Fibroblast of skin of abdomen (primary cell): ENCODE measurements at regions not wholly inside any gene's neighbourhood (a gene's known extent, or its start where the extent isn't known, plus 50 kb on each side); places are given as distances from the start of the nearest gene placed in this dataset.
"Not testable (repeated sequence)": the region's sequence is repeated elsewhere in the genome, so short reads cannot be mapped to it uniquely, and the experiment has no call there.

Experiments used
- DNase-seq: peaks from one replicate; pipeline ENCODE4 v3.0.0-alpha.2; 2013

GRCh38 chr10:129184196-129184595, 282.8 kb upstream of the MGMT start:
- DNase-seq: no peak

- no peak for DNase-seq
Measured at GRCh38 chr10:129187331-129187730, 279.7 kb upstream of the MGMT start.

GRCh38 chr10:129191797-129192196, 275.2 kb upstream of the MGMT start:
- no peak for DNase-seq

DNA sequence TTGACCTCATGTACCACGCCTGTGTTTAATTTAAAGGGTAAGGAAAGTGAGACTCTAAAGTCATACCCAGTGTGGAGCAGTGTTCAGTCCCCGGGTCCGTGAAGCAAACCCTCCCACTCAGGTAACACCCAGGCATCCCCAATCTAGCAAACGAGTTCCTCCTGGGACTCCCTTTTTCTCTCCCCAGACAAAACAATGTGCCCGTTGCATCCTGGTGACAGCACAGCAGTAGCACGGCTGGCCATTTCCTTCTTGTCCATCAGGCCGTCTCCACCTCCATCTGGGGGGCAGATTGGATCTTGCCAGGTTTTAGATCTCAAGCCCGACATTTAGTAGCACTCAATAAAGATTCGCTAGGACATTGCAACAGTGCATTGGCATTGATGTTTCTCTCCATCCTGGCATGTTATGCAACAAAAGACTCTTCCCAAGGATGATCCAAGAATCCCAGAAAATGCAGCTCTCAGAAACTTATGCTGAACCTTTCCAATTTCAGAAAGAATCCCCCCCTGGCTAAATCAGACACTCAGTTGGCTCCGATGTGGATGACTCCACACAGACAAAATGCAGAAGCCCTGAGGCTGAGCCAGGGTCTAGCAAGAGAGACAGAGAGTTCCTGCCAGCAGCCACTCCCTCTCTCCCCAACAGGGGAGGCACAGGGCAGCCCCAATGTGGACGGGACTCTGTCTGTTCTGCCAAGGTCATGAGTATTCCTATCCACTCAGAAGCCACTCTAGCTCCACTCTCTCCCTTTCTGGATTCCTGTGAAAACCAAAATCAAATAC, 274.5 kb upstream of the MGMT start:
- no peak for DNase-seq

DNA sequence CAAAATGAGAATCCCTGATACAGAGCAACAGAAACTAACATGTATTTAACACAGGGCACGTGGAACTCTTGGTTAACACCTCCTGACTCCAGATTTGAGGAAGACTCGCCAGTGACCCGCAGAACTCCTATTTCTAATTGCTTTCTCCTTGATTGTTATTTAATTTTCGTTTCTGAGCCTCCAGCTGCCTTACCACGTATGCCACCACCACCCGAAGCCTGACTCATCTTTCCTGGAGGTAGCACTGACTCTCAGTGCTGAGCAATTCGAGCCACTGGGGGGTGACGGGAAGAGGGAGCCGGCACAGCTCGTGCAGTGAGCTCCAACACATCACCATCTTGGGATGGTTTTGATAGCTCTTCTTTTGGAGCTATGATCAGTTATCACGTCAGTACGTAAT, 273.9 kb upstream of the MGMT start:
- DNase-seq: no peak

- no peak for DNase-seq
Measured at GRCh38 chr10:129194181-129194870, 272.7 kb upstream of the MGMT start.

DNA sequence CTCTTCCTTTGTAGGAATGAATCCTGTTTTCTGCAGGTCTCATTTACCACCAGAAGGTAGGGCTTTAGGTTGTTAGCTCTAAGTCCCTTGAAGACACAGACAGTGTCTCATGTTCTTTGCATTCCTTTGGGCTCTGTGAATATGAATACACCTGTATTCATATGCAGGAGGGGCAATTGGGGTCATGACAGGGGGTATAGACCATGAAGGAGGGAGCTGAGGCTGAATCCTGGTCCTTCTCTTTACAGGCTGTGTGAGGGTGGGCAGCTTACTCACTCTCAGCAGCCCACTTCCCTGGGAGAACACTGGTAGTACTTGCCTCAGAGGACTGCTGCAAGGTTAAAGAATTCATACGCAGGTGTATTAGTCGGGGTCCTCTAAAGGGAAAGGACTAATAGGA, 267.2 kb upstream of the MGMT start:
- DNase-seq: no peak

GRCh38 chr10:129203819-129204218, 263.2 kb upstream of the MGMT start:
- DNase-seq: no peak

DNA sequence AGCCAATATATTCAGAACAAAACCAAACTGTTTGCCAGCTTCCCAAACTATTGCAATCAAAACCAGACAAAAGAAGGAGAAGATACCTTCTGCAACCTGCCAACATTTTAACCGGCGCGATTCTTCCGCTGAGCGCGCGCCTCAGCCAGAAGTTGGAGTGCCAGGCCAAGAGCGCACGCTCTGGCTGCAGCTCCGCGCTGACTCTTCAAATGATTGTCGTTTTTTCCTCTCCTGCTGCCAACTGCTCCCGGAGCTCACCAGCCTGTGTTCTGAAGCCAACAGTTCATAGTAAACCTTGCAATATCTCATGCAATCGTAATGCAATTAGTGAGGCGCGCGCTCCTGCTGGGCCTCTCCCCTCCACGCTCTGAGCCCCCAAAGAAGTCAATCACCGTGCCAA, 259.7 kb upstream of the MGMT start:
- DNase-seq: no peak

DNA sequence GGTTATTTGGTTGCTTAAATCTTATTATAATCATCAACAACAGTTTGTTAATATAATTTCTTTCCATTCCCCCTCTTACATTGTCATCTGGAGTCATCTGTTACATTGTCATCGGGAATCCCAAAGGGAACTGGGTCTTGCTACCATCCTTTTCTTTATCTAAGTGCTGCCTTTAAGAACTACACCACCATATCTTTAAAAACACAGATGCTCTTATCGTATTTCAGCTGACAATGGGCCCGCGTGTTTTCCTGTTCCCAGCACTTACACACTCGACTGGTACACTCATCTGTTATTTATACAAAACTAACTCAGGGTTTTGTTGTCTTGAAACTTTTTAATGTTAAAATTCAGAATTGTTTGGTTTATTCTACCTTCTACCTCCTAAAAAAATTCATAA, 256.2 kb upstream of the MGMT start:
- DNase-seq: no peak

GRCh38 chr10:129213256-129213655, 253.8 kb upstream of the MGMT start:
- DNase-seq: no peak

DNA sequence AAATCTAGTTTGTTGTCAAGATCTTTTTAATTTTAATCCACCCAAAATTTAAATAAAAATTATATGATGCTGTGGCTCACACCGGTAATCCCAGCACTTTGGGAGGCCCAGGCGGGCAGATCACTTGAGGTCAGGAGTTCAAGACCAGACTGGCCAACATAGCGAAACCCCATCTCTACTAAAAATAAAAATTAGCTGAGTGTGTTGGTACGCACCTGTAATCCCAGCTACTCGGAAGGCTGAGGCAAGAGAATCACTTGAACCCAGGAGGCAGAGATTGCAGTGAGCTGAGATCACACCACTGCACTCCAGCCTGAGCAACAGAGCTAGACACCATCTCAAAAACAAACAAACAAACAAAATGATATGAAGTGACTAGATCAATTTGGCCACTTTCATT, 253.0 kb upstream of the MGMT start:
- not testable (repeated sequence) for DNase-seq

GRCh38 chr10:129219364-129219763, 247.7 kb upstream of the MGMT start:
- no peak for DNase-seq

DNA sequence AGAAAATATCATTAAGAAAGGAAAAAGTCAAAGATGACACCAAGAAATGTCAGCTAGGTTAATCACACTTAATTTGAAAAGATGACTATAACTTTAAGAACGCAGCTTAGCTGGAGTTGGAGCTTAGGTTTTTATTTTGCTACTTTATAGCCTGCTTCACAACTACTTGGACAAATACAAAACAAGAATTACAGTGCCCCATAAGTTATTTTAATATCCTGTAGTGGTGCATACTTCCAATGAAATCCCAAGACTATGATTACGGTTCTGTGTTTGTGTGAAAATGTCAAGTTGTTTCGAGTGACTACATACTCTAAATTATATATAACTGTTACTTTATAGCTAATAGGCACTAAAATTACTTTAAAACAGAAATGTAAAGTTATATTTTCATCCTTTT, 244.6 kb upstream of the MGMT start:
- DNase-seq: no peak

- no peak for DNase-seq
Measured at GRCh38 chr10:129223363-129223762, 243.7 kb upstream of the MGMT start.

DNA sequence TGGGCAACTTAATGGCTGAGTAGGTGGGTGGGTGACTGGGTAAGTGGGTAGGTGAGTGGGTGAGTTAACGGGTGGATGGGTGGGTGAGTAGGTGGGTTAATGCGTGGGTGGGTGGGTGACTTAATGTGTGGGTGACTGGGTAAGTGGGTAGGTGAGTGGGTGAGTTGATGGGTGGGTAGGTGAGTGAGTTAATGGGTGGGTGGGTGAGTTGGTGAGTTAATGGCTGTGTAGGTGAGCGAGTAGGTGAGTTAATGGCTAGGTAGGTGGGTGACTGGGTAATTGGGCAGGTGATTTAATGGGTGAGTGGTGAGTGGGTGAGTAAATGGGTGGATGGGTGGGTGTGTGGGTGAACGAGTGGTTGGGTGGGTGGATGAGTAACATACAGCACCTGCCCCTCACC, 243.0 kb upstream of the MGMT start:
- DNase-seq: no peak

DNA sequence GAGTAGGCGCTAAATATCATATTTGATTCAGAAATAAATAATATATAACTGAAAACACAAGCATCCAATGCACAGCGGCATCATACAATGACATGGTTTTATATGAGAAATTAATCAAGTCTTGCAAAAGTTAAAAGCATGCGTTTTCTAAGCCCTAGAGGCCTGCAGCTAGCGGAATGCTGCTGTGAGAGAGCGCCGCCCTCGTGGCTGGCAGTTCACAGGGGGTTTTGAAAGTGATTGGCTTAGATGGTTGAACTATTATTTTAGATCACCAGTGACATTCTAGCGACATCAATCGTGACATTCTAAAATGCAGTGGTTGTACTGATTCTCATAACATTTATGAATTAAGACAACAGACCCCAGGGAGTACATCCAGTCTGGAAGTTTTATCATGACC, 235.2 kb upstream of the MGMT start:
- no peak for DNase-seq

DNA sequence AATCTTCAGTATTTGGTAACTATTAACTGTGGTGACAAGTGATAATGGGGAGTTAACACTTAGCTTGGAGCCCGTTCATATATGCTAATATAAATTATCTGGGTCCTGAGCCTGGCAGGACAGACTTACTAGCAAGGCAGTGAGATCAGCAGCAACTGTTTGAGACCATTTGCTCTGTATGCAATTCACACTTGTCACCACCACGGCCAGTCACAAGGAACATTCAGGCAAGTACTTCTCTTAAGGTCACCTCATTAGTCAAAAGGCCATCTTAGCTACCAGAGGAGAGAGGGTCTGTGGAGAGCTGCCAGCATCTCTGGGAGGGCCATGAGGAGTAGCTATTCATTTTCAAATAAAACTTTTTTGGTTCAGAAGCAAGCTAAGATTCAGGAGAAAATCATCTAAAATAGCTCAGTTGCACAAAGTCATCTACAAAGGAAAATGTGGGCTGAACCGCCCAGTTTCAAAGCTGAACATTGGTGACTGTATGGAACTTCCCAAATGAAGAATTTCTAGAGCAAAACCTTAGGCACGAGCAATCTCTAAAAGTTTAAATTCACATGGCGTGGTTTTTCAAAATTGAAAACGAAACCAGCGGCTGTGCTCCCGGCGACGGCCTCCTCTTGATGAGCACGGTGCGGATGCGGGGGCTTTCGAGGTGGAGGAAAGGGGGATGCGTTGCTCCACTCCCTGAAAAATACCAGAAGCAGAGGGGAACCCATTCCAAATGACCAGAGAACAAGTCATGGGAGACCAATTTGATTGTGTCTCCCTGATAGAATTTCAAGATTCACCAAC, 233.5 kb upstream of the MGMT start:
- no peak for DNase-seq

GRCh38 chr10:129236274-129236691, 230.8 kb upstream of the MGMT start:
- no peak for DNase-seq

DNA sequence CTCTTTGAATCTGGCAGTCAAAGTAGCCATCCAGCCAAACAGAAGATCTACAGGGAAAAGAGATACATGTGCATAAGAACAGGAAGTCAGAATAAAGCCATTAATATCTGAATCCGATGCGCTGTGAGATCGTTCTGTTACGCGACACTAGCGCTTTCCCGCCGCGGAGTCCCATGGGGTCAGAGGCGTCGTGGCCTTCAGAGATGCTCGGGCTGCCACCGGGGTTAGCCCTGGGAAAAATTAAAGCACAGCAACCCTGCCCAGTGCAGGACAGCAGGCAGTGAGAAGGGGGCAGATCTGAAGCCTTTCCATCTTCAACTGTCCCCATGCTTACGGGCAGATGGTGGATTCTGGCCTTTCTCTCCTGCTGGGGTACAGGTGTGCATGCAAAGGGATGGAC, 225.6 kb upstream of the MGMT start:
- DNase-seq: no peak

GRCh38 chr10:129244298-129244697, 222.7 kb upstream of the MGMT start:
- no peak for DNase-seq

GRCh38 chr10:129244757-129245156, 222.3 kb upstream of the MGMT start:
- DNase-seq: no peak

DNA sequence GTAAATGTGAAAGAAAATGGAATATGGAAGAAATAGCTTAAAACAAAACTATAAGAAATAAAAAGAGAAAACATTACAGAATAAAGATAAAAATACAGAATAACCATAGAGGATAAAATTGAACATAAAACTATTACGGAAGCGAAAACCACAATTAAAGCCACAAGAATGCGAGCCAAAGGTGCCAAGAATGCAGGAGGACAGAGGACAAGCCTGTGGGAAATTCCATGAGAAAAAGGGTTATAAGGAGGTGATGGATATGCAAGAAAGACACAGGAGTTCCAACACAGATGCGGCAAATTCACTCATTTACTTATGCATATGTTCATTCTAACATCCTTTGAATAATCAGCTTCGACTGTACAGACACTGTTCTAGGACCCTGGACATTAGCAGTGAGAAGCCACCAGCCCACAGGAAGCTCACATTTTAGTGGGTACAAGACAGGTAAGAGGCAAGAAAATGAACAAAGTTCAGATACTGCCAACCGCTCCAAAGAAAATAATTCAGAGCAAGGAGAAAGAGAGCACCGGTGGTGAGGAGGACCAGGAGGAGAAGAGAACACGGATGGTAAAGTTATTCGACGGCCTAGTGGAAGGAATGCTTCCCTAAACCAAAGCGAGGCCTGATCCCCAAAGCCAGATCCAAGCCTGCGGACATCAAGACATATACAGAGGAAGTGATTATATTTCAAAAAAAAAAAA, 213.7 kb upstream of the MGMT start:
- no peak for DNase-seq
